ENCODE measurements at regions not wholly inside any gene's neighbourhood (a gene's known extent, or its start where the extent isn't known, plus 50 kb on each side); places are given as distances from the start of the nearest gene placed in this dataset.
"Not testable (repeated sequence)": the region's sequence is repeated elsewhere in the genome, so short reads cannot be mapped to it uniquely, and the experiment has no call there.

GRCh38 chr5:7261049-7261448 lies 134.9 kb upstream of the ADCY2 start:
- no peak overlapping the region for H3K27ac ChIP-seq (ENCODE audit: low read length)
- peak; percentile 15 for DNase-seq (ENCODE audit: low read depth, low spot score)
- no peaks in the 10 kb centered on the region for H3K4me1 ChIP-seq (ENCODE audit: control insufficient read depth, insufficient read depth, low read length)
- in situ Hi-C loops (cut with HindIII; ENCODE audit: low pct_unique_long_range_greater_than_20kb, low sequenced_read_pairs) (no loop called here), intact Hi-C loops (cut with micrococcal nuclease; ENCODE audit: unreplicated experiment) (loop anchor here (2.0 to 5.0 kb wide), 2 partner anchors 132 to 486 kb away; no protein-coding TSS in a partner anchor)
- 0 out of 2 replicates have a peak, but pooled peaks cover 2% of the 10 kb centered on the region for H3K9me3 ChIP-seq (ENCODE audit: control insufficient read depth, insufficient read depth, low read depth, low read length)
- POLR2A ChIA-PET = no interaction called here
- BruUV-seq (replicated peaks) = no TSS peak
- 0 out of 2 replicates have a peak, but pooled peaks have one; percentile 73 for ATAC-seq
- no peaks in the 10 kb centered on the region for H3K36me3 ChIP-seq (ENCODE audit: control insufficient read depth, insufficient read depth, low read length)
- H3K27me3 ChIP-seq (ENCODE audit: control insufficient read depth, insufficient read depth, low read length) = no peaks in the 10 kb centered on the region
- TF ChIP-seq CTCF (IDR thresholded peaks at IDR 0.05) = peak; percentile 66
- no peak for TF ChIP-seq REST (IDR thresholded peaks at IDR 0.05; ENCODE audit: insufficient read depth in 1 of 2, low read depth in 2 of 2, low read length in 1 of 2)
- no peak for TF ChIP-seq TCF7L2 (IDR thresholded peaks at IDR 0.05; ENCODE audit: low read depth, low read length)
- no peak overlapping the region for H3K4me3 ChIP-seq (ENCODE audit: low read depth in 2 of 2, low read length in 2 of 2)
- CTCF ChIA-PET = no interaction called here

- no peak for DNase-seq (ENCODE audit: low read depth, low spot score)
- Histone ChIP-seq H3K36me3 (ENCODE audit: control insufficient read depth, insufficient read depth, low read length) (no peaks in the 10 kb centered on the region), H3K27me3 (ENCODE audit: control insufficient read depth, insufficient read depth, low read length) (no peaks in the 10 kb centered on the region), H3K27ac (ENCODE audit: low read length) (no peak overlapping the region), H3K4me1 (ENCODE audit: control insufficient read depth, insufficient read depth, low read length) (no peaks in the 10 kb centered on the region), H3K9me3 (ENCODE audit: control insufficient read depth, insufficient read depth, low read depth, low read length) (0 out of 2 replicates have a peak, but pooled peaks cover 2% of the 10 kb centered on the region), H3K4me3 (ENCODE audit: low read depth in 2 of 2, low read length in 2 of 2) (no peak overlapping the region)
- in situ Hi-C loops (cut with HindIII; ENCODE audit: low pct_unique_long_range_greater_than_20kb, low sequenced_read_pairs) (no loop called here), intact Hi-C loops (cut with micrococcal nuclease; ENCODE audit: unreplicated experiment) (loop anchor here (2.0 to 5.0 kb wide), 2 partner anchors 131 to 485 kb away; no protein-coding TSS in a partner anchor)
- CTCF ChIA-PET = no interaction called here
- no peak for ATAC-seq
- POLR2A ChIA-PET = no interaction called here
- no peak for TF ChIP-seq REST (IDR thresholded peaks at IDR 0.05; ENCODE audit: insufficient read depth in 1 of 2, low read depth in 2 of 2, low read length in 1 of 2)
- no peak for TF ChIP-seq CTCF (IDR thresholded peaks at IDR 0.05)
- no peak for TF ChIP-seq SIN3A (IDR thresholded peaks at IDR 0.05; ENCODE audit: borderline replicate concordance, insufficient read depth, low read depth, low read length)
- no peak for TF ChIP-seq TCF7L2 (IDR thresholded peaks at IDR 0.05; ENCODE audit: low read depth, low read length)
- TF ChIP-seq POLR2AphosphoS5 (IDR thresholded peaks at IDR 0.05; ENCODE audit: low read depth, low read length) = no peak
- BruUV-seq (replicated peaks) = no TSS peak
These were observed 134.0 kb upstream of the ADCY2 start for GRCh38 chr5:7261900-7262299.

- H3K36me3 ChIP-seq (ENCODE audit: control insufficient read depth, insufficient read depth, low read length); DNase-seq (ENCODE audit: low read depth, low spot score); POLR2A ChIA-PET; H3K4me3 ChIP-seq (ENCODE audit: low read depth in 2 of 2, low read length in 2 of 2); H3K4me1 ChIP-seq (ENCODE audit: control insufficient read depth, insufficient read depth, low read length); in situ Hi-C loops (cut with HindIII; ENCODE audit: low pct_unique_long_range_greater_than_20kb, low sequenced_read_pairs); BruUV-seq (replicated peaks); H3K27me3 ChIP-seq (ENCODE audit: control insufficient read depth, insufficient read depth, low read length); H3K9me3 ChIP-seq (ENCODE audit: control insufficient read depth, insufficient read depth, low read depth, low read length); CTCF ChIA-PET; H3K27ac ChIP-seq (ENCODE audit: low read length); ATAC-seq: not testable (repeated sequence)
- intact Hi-C loops (cut with micrococcal nuclease; ENCODE audit: unreplicated experiment) = loop anchor here (5.0 kb wide), 1 partner anchor 484 kb away; no protein-coding TSS in a partner anchor
These were observed 132.4 kb upstream of the ADCY2 start for GRCh38 chr5:7263398-7264015.

Data from Panc1 (cell line).